ENCODE measurements at regions not wholly inside any gene's neighbourhood (a gene's known extent, or its start where the extent isn't known, plus 50 kb on each side); places are given as distances from the start of the nearest gene placed in this dataset.
A peak's percentile ranks its signal among the peaks of the same experiment; 100 is the strongest.

- no peak overlapping the region for H3K4me3 ChIP-seq (ENCODE audit: low read length)
- TF ChIP-seq CTCF (conservative IDR thresholded peaks at IDR 0.05; ENCODE audit: low read depth, low read length) = no peak
- no peak for DNase-seq (ENCODE audit: low read depth)
These were observed 190.3 kb upstream of the SPOCK3 start for GRCh38 chr4:167424341-167425256.

- no peak overlapping the region for H3K4me3 ChIP-seq (ENCODE audit: low read length)
- peak; percentile 41 for DNase-seq (ENCODE audit: low read depth)
- TF ChIP-seq CTCF (conservative IDR thresholded peaks at IDR 0.05; ENCODE audit: low read depth, low read length) = no peak
These were observed 193.9 kb upstream of the SPOCK3 start for GRCh38 chr4:167428156-167428555.

- TF ChIP-seq CTCF (conservative IDR thresholded peaks at IDR 0.05; ENCODE audit: low read depth, low read length) = no peak
- DNase-seq (ENCODE audit: low read depth) = no peak
- H3K4me3 ChIP-seq (ENCODE audit: low read length) = no peak overlapping the region
These were observed 197.1 kb upstream of the SPOCK3 start for GRCh38 chr4:167431371-167431770.

- no peak for TF ChIP-seq CTCF (conservative IDR thresholded peaks at IDR 0.05; ENCODE audit: low read depth, low read length)
- H3K4me3 ChIP-seq (ENCODE audit: low read length) = no peak overlapping the region
- no peak for DNase-seq (ENCODE audit: low read depth)
These were observed 201.5 kb upstream of the SPOCK3 start for GRCh38 chr4:167435786-167436185.

- peak; percentile 49 for DNase-seq (ENCODE audit: low read depth)
- no peak overlapping the region for H3K4me3 ChIP-seq (ENCODE audit: low read length)
- TF ChIP-seq CTCF (conservative IDR thresholded peaks at IDR 0.05; ENCODE audit: low read depth, low read length) = no peak
These were observed 209.5 kb upstream of the SPOCK3 start for GRCh38 chr4:167443841-167444240.

- no peak for TF ChIP-seq CTCF (conservative IDR thresholded peaks at IDR 0.05; ENCODE audit: low read depth, low read length)
- DNase-seq (ENCODE audit: low read depth) = no peak
- no peak overlapping the region for H3K4me3 ChIP-seq (ENCODE audit: low read length)
These were observed 218.7 kb upstream of the SPOCK3 start for GRCh38 chr4:167452922-167453430.

- TF ChIP-seq CTCF (conservative IDR thresholded peaks at IDR 0.05; ENCODE audit: low read depth, low read length) = no peak
- no peak overlapping the region for H3K4me3 ChIP-seq (ENCODE audit: low read length)
- DNase-seq (ENCODE audit: low read depth) = no peak
These were observed 222.3 kb upstream of the SPOCK3 start for GRCh38 chr4:167456619-167457018.
